GM20000 (cell line): ENCODE measurements at regions not wholly inside any gene's neighbourhood (a gene's known extent, or its start where the extent isn't known, plus 50 kb on each side); places are given as distances from the start of the nearest gene placed in this dataset.
"Not testable (repeated sequence)": the region's sequence is repeated elsewhere in the genome, so short reads cannot be mapped to it uniquely, and the experiment has no call there.

ENCODE experiments used
- DNase-seq: peaks from one replicate; pipeline ENCODE4 v3.0.0; 2012; ENCODE audit warnings: low spot score
- CTCF ChIP-seq: IDR thresholded peaks from 2 replicates; pipeline ENCODE4 v1.5.1; 2012; ENCODE audit warnings: mild to moderate bottlenecking, control low read depth; ENCODE audit errors: extremely low read depth, missing control alignments

- no peak for TF ChIP-seq CTCF
- DNase-seq, result no peak
Observed at GRCh38 chr5:135153259-135153658, 119.2 kb upstream of the PITX1 start.

GRCh38 chr5:135151660-135152059 is 117.6 kb upstream of the PITX1 start:
- DNase-seq, result not testable (repeated sequence)

- no peak for TF ChIP-seq CTCF
- DNase-seq, result no peak
Observed at GRCh38 chr5:135151256-135151655, 117.2 kb upstream of the PITX1 start.

- no peak for DNase-seq
- TF ChIP-seq CTCF, result no peak
Observed at GRCh38 chr5:135150767-135151166, 116.7 kb upstream of the PITX1 start.

- TF ChIP-seq CTCF, result no peak
- no peak for DNase-seq
Observed at GRCh38 chr5:135149956-135150723, 116.1 kb upstream of the PITX1 start.

GRCh38 chr5:135149229-135149955 is 115.4 kb upstream of the PITX1 start:
- no peak for TF ChIP-seq CTCF
- no peak for DNase-seq

GRCh38 chr5:135147294-135148090 is 113.5 kb upstream of the PITX1 start:
- no peak for DNase-seq
- TF ChIP-seq CTCF, result no peak
